ENCODE measurements at regions not wholly inside any gene's neighbourhood (a gene's known extent, or its start where the extent isn't known, plus 50 kb on each side); places are given as distances from the start of the nearest gene placed in this dataset.

GRCh38 chr1:88407248-88407647 lies 276.8 kb upstream of the PKN2 start:
- peaks cover 6% of the 10 kb centered on the region for H3K36me3 Mint-ChIP-seq (ENCODE audit: low read depth)
- H3K4me1 Mint-ChIP-seq: peaks cover 3% of the 10 kb centered on the region
- H3K9me3 Mint-ChIP-seq: peaks cover 10% of the 10 kb centered on the region
- no peaks in the 10 kb centered on the region for H3K27me3 Mint-ChIP-seq (ENCODE audit: low read depth, poor library complexity)
- TF ChIP-seq CTCF (IDR thresholded peaks at IDR 0.05): no peak
- peak overlapping the region; percentile 26 for H3K27ac Mint-ChIP-seq
- H3K4me3 Mint-ChIP-seq: no peak overlapping the region
- DNase-seq: no peak

GRCh38 chr1:88421997-88422396 lies 262.1 kb upstream of the PKN2 start:
- peaks cover 67% of the 10 kb centered on the region for H3K9me3 Mint-ChIP-seq
- no peak overlapping the region for H3K27ac Mint-ChIP-seq
- no peaks in the 10 kb centered on the region for H3K4me1 Mint-ChIP-seq
- TF ChIP-seq CTCF (IDR thresholded peaks at IDR 0.05): no peak
- peaks cover 3% of the 10 kb centered on the region for H3K27me3 Mint-ChIP-seq (ENCODE audit: low read depth, poor library complexity)
- H3K4me3 Mint-ChIP-seq: no peak overlapping the region
- DNase-seq: no peak
- H3K36me3 Mint-ChIP-seq (ENCODE audit: low read depth): peaks cover 15% of the 10 kb centered on the region

- H3K4me3 Mint-ChIP-seq: no peak overlapping the region
- H3K36me3 Mint-ChIP-seq (ENCODE audit: low read depth): no peaks in the 10 kb centered on the region
- peaks cover 60% of the 10 kb centered on the region for H3K9me3 Mint-ChIP-seq
- H3K27me3 Mint-ChIP-seq (ENCODE audit: low read depth, poor library complexity): no peaks in the 10 kb centered on the region
- no peaks in the 10 kb centered on the region for H3K4me1 Mint-ChIP-seq
- TF ChIP-seq CTCF (IDR thresholded peaks at IDR 0.05): no peak
- peak overlapping the region; percentile 73 for H3K27ac Mint-ChIP-seq
- no peak for DNase-seq
Observed at GRCh38 chr1:88433556-88433955, 250.5 kb upstream of the PKN2 start.

GRCh38 chr1:88434836-88435235 lies 249.2 kb upstream of the PKN2 start:
- TF ChIP-seq CTCF (IDR thresholded peaks at IDR 0.05): no peak
- H3K9me3 Mint-ChIP-seq: peaks cover 63% of the 10 kb centered on the region
- H3K4me1 Mint-ChIP-seq: no peaks in the 10 kb centered on the region
- DNase-seq: no peak
- H3K27ac Mint-ChIP-seq: no peak overlapping the region
- no peak overlapping the region for H3K4me3 Mint-ChIP-seq
- no peaks in the 10 kb centered on the region for H3K36me3 Mint-ChIP-seq (ENCODE audit: low read depth)
- peaks cover 4% of the 10 kb centered on the region for H3K27me3 Mint-ChIP-seq (ENCODE audit: low read depth, poor library complexity)

GRCh38 chr1:88441022-88441421 lies 243.1 kb upstream of the PKN2 start:
- Mint-ChIP-seq H3K9me3 (peaks cover 41% of the 10 kb centered on the region), H3K36me3 (ENCODE audit: low read depth) (no peaks in the 10 kb centered on the region)

More at GRCh38 chr1:88441022-88441421, 243.1 kb upstream of the PKN2 start:
- Mint-ChIP-seq H3K4me3 (no peak overlapping the region), H3K27me3 (ENCODE audit: low read depth, poor library complexity) (peaks cover 8% of the 10 kb centered on the region), H3K4me1 (no peaks in the 10 kb centered on the region), H3K27ac (no peak overlapping the region)
- no peak for TF ChIP-seq CTCF (IDR thresholded peaks at IDR 0.05)
- no peak for DNase-seq
